Testis (tissue), 2 donors: ENCODE measurements at regions not wholly inside any gene's neighbourhood (a gene's known extent, or its start where the extent isn't known, plus 50 kb on each side); places are given as distances from the start of the nearest gene placed in this dataset.

Experiments used
- DNase-seq: peaks from one replicate; pipeline ENCODE4 v3.0.0-alpha.2; 2019
- H3K27ac ChIP-seq, 2 donors: fragments of 200-600 bp; sonication (generic); one replicate each; pipeline ENCODE4 v1.5.1; 2019
- H3K27me3 ChIP-seq: fragments of 200-600 bp; sonication (generic); one replicate; pipeline ENCODE4 v1.5.1; 2019
- H3K36me3 ChIP-seq: fragments of 200-600 bp; sonication (generic); one replicate; pipeline ENCODE4 v1.5.1; 2017; ENCODE audit warnings: low read depth; ENCODE audit errors: missing control alignments
- H3K4me1 ChIP-seq: fragments of 200-600 bp; sonication (generic); one replicate; pipeline ENCODE4 v1.5.1; 2019
- H3K4me3 ChIP-seq, 2 donors: fragments of 200-600 bp; sonication (generic); one replicate each; pipeline ENCODE4 v1.5.1; 2017 to 2019
- H3K9me3 ChIP-seq: fragments of 200-600 bp; sonication (generic); one replicate; pipeline ENCODE4 v1.5.1; 2017
- CTCF ChIP-seq, 3 experiments: fragments of 450-650 bp in 2 of 3; fragments of 200-600 bp in 1 of 3; sonication (generic) in 1 of 3; IDR thresholded peaks; one replicate each; pipeline ENCODE4 v1.5.1; 2016 to 2019; ENCODE audit warnings: antibody characterized with exemption in 3 of 3, mild to moderate bottlenecking in 2 of 3, moderate library complexity in 1 of 3
- POLR2A ChIP-seq: fragments of 450-650 bp; IDR thresholded peaks from one replicate; pipeline ENCODE4 v1.6.1; 2017; ENCODE audit warnings: antibody characterized with exemption, mild to moderate bottlenecking, moderate library complexity
- whole genome bisulfite sequencing, 2 donors: methylation state at CpG; one replicate each; pipeline ENCODE4 v1.1.5; 2018; 5-methylcytosine and 5-hydroxymethylcytosine counted together
- intact Hi-C: fragments of 100-400 bp; cut with DNase I; formaldehyde crosslinking; loops from one replicate; pipeline ENCODE4 v1.15.1; 2023; ENCODE audit warnings: low total_unique reads

GRCh38 chr5:51194671-51195070 lies 188.6 kb upstream of the ISL1 start:
- Histone ChIP-seq H3K9me3 (no peaks in the 10 kb centered on the region), H3K27ac (no peak overlapping the region), H3K27me3 (no peaks in the 10 kb centered on the region), H3K4me3 (no peak overlapping the region), H3K4me1 (no peaks in the 10 kb centered on the region), H3K36me3 (no peaks in the 10 kb centered on the region)
- intact Hi-C loops = no loop called here
- 17 to 30% methylated on average over 1 to 2 of the region's 2 CpGs for WGBS, 2 donors
- DNase-seq = no peak
- TF ChIP-seq POLR2A = no peak
- TF ChIP-seq CTCF (IDR thresholded peaks at IDR 0.05) = no peak

- WGBS, 2 donors = 73 to 77% methylated on average over 6 of the region's 6 CpGs
- intact Hi-C loops = no loop called here
- Histone ChIP-seq H3K4me3 (no peak overlapping the region), H3K36me3 (no peaks in the 10 kb centered on the region), H3K4me1 (no peaks in the 10 kb centered on the region), H3K9me3 (no peaks in the 10 kb centered on the region), H3K27ac (no peak overlapping the region), H3K27me3 (no peaks in the 10 kb centered on the region)
- no peak for DNase-seq
- TF ChIP-seq CTCF (IDR thresholded peaks at IDR 0.05) = no peak
- no peak for TF ChIP-seq POLR2A
These were observed 182.2 kb upstream of the ISL1 start for GRCh38 chr5:51201024-51201423.

- H3K9me3 ChIP-seq = no peaks in the 10 kb centered on the region
- no peak for TF ChIP-seq CTCF (IDR thresholded peaks at IDR 0.05)
- TF ChIP-seq POLR2A = no peak
- WGBS, 2 donors = 77 to 79% methylated on average over 1 of the region's 1 CpG
These were observed 181.5 kb upstream of the ISL1 start for GRCh38 chr5:51201708-51202107.

GRCh38 chr5:51202161-51202560 lies 181.1 kb upstream of the ISL1 start:
- 52 to 58% methylated on average over 2 of the region's 2 CpGs for WGBS, 2 donors
- intact Hi-C loops = no loop called here
- no peak overlapping the region for H3K27ac ChIP-seq

More at GRCh38 chr5:51201708-51202107, 181.5 kb upstream of the ISL1 start:
- no peaks in the 10 kb centered on the region for H3K36me3 ChIP-seq
- no peaks in the 10 kb centered on the region for H3K27me3 ChIP-seq
- no peak overlapping the region for H3K27ac ChIP-seq
- DNase-seq = no peak
- intact Hi-C loops = no loop called here
- H3K4me1 ChIP-seq = no peaks in the 10 kb centered on the region
- no peak overlapping the region for H3K4me3 ChIP-seq

More at GRCh38 chr5:51202161-51202560, 181.1 kb upstream of the ISL1 start:
- TF ChIP-seq POLR2A (no peak), CTCF (IDR thresholded peaks at IDR 0.05) (no peak)
- Histone ChIP-seq H3K9me3 (no peaks in the 10 kb centered on the region), H3K4me1 (no peaks in the 10 kb centered on the region), H3K36me3 (no peaks in the 10 kb centered on the region), H3K4me3 (no peak overlapping the region), H3K27me3 (no peaks in the 10 kb centered on the region)
- DNase-seq = no peak
